Astrocyte (in vitro differentiated cells and primary cell): ENCODE measurements at regions not wholly inside any gene's neighbourhood (a gene's known extent, or its start where the extent isn't known, plus 50 kb on each side); places are given as distances from the start of the nearest gene placed in this dataset.
A peak's percentile ranks its signal among the peaks of the same experiment; 100 is the strongest.

ENCODE experiments used
- DNase-seq: peaks from one replicate; pipeline ENCODE4 v3.0.0-alpha.2; 2010; ENCODE audit warnings: low read depth
- FAIRE-seq: peaks from 2 replicates; lab custom pipeline; 2011; peaks lifted over from hg19 to GRCh38; lab: Jason Lieb, UNC
- H2AFZ ChIP-seq: 2 replicates; pipeline ENCODE4 v1.6.0; 2012; ENCODE audit warnings: low read depth, low read length, inconsistent platforms
- H3K27ac ChIP-seq: 2 replicates; pipeline ENCODE4 v1.5.1; 2011; ENCODE audit warnings: low read depth, low read length, inconsistent platforms
- H3K27me3 ChIP-seq: 2 replicates; pipeline ENCODE4 v1.6.0; 2011; ENCODE audit warnings: low read length, inconsistent platforms; ENCODE audit not compliant: insufficient read depth
- H3K36me3 ChIP-seq: 2 replicates; pipeline ENCODE4 v1.5.1; 2011; ENCODE audit warnings: low read length, inconsistent platforms; ENCODE audit not compliant: insufficient read depth
- H3K4me1 ChIP-seq: 2 replicates; pipeline ENCODE4 v1.5.1; 2011; ENCODE audit warnings: low read length, inconsistent platforms; ENCODE audit not compliant: insufficient read depth
- H3K4me2 ChIP-seq: 2 replicates; pipeline ENCODE4 v1.6.0; 2012; ENCODE audit warnings: low read length, inconsistent platforms
- H3K4me3 ChIP-seq: 2 replicates; pipeline ENCODE4 v1.5.1; 2011; ENCODE audit warnings: low read depth, mild to moderate bottlenecking, low read length, inconsistent platforms; ENCODE audit not compliant: insufficient read depth
- H3K79me2 ChIP-seq: 2 replicates; pipeline ENCODE4 v1.6.0; 2012; ENCODE audit warnings: mild to moderate bottlenecking, low read length, inconsistent platforms; ENCODE audit not compliant: insufficient read depth
- H3K9ac ChIP-seq: 2 replicates; pipeline ENCODE4 v1.6.0; 2012; ENCODE audit warnings: mild to moderate bottlenecking, low read length, inconsistent platforms
- H3K9me3 ChIP-seq: 2 replicates; pipeline ENCODE4 v1.5.1; 2012; ENCODE audit warnings: low read depth, mild to moderate bottlenecking, low read length, inconsistent platforms; ENCODE audit not compliant: insufficient read depth
- H4K20me1 ChIP-seq: 2 replicates; pipeline ENCODE4 v1.6.0; 2012; ENCODE audit warnings: low read length, inconsistent platforms; ENCODE audit not compliant: insufficient read depth
- H3K27ac Mint-ChIP-seq: one replicate; pipeline ENCODE4 v1.8.0; 2021; ENCODE audit warnings: mild to moderate bottlenecking, mixed read lengths; ENCODE audit not compliant: unreplicated experiment
- H3K27me3 Mint-ChIP-seq: one replicate; pipeline ENCODE4 v1.8.0; 2021; ENCODE audit warnings: low read depth, mixed read lengths; ENCODE audit not compliant: unreplicated experiment
- H3K36me3 Mint-ChIP-seq: one replicate; pipeline ENCODE4 v1.8.0; 2021; ENCODE audit warnings: low read depth, mixed read lengths; ENCODE audit not compliant: unreplicated experiment
- H3K4me1 Mint-ChIP-seq: one replicate; pipeline ENCODE4 v1.8.0; 2021; ENCODE audit warnings: low read depth, mixed read lengths; ENCODE audit not compliant: unreplicated experiment
- H3K4me3 Mint-ChIP-seq: one replicate; pipeline ENCODE4 v1.8.0; 2021; ENCODE audit warnings: mild to moderate bottlenecking, moderate library complexity, mixed read lengths; ENCODE audit not compliant: unreplicated experiment
- H3K9me3 Mint-ChIP-seq: one replicate; pipeline ENCODE4 v1.8.0; 2021; ENCODE audit warnings: mild to moderate bottlenecking, mixed read lengths; ENCODE audit not compliant: unreplicated experiment
- EZH2 ChIP-seq: IDR thresholded peaks from 2 replicates; pipeline ENCODE4 v1.6.1; 2012; ENCODE audit warnings: mild to moderate bottlenecking, low read length, inconsistent platforms; ENCODE audit not compliant: insufficient read depth
- TF ChIP-seq, protein P1 (sequence below): IDR thresholded peaks from 2 replicates; pipeline ENCODE4 v1.5.1; 2011; ENCODE audit warnings: low read depth, mild to moderate bottlenecking, inconsistent platforms, low read length, moderate library complexity; ENCODE audit not compliant: insufficient read depth

DNA sequence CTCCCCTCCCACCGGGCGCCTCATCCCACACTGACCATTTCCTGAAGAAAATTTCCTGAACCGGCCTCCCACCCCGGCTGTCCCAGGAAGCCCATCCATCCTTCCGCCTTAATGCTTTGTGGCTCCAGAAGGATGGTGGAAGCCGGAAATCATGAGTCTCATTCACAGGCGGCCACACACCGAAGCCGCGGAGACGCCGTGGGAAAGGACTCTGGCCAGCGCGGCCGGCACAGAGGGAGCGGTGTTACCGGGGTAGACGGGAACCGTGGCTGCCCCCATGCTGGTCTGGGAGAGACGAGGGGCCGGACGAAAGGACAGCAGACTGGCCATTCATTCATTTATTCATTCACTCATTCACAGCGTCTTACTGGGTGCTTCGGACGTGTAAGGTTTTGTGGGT, 326.8 kb downstream of the SEC14L1 start:
- H3K36me3 Mint-ChIP-seq, result peaks cover 5% of the 10 kb centered on the region
- H3K9me3 ChIP-seq, result no peaks in the 10 kb centered on the region
- peak overlapping the region; percentile 41 for H3K27ac Mint-ChIP-seq
- DNase-seq (no peak), FAIRE-seq (no peak)
- peak overlapping the region; percentile 80 for H3K27ac ChIP-seq
- peaks cover 52% of the 10 kb centered on the region for H3K4me1 ChIP-seq
- peaks cover 90% of the 10 kb centered on the region for H3K79me2 ChIP-seq
- H3K36me3 ChIP-seq, result no peaks in the 10 kb centered on the region
- TF ChIP-seq, protein P1, sequence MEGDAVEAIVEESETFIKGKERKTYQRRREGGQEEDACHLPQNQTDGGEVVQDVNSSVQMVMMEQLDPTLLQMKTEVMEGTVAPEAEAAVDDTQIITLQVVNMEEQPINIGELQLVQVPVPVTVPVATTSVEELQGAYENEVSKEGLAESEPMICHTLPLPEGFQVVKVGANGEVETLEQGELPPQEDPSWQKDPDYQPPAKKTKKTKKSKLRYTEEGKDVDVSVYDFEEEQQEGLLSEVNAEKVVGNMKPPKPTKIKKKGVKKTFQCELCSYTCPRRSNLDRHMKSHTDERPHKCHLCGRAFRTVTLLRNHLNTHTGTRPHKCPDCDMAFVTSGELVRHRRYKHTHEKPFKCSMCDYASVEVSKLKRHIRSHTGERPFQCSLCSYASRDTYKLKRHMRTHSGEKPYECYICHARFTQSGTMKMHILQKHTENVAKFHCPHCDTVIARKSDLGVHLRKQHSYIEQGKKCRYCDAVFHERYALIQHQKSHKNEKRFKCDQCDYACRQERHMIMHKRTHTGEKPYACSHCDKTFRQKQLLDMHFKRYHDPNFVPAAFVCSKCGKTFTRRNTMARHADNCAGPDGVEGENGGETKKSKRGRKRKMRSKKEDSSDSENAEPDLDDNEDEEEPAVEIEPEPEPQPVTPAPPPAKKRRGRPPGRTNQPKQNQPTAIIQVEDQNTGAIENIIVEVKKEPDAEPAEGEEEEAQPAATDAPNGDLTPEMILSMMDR, result no peak
- no peak for TF ChIP-seq EZH2
- no peak overlapping the region for H3K4me3 Mint-ChIP-seq
- peaks cover 75% of the 10 kb centered on the region for H4K20me1 ChIP-seq
- H3K4me2 ChIP-seq, result peak overlapping the region; percentile 70
- no peaks in the 10 kb centered on the region for H3K9me3 Mint-ChIP-seq
- H3K27me3 ChIP-seq, result no peaks in the 10 kb centered on the region
- peak overlapping the region; percentile 72 for H3K9ac ChIP-seq
- H3K4me1 Mint-ChIP-seq, result peaks cover 60% of the 10 kb centered on the region
- H3K4me3 ChIP-seq, result no peak overlapping the region
- H3K27me3 Mint-ChIP-seq, result no peaks in the 10 kb centered on the region
- H2AFZ ChIP-seq, result no peak overlapping the region

DNA sequence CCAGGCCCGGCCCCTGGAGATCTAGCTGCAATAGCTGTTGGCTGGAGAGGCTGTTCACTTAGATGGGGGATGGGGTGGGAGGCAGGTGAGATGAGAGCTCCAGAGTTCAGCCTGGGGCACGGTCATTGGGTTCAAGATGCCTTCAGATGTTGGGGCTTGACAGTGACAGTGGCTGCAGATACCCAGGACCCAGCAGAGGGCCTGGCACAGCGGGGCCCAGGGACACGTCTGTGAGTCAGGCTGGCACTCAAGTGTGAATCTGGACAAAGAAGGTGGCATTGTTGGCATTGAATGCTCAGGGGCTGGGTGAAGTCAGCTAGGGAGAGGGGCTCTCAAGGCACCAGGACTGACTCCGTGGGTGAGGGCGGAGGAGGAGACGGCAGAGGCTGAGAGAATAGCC, 328.1 kb downstream of the SEC14L1 start:
- no peak for DNase-seq
- Histone ChIP-seq H2AFZ (no peak overlapping the region), H3K79me2 (peaks cover 90% of the 10 kb centered on the region), H3K27ac (no peak overlapping the region), H3K36me3 (no peaks in the 10 kb centered on the region), H4K20me1 (peaks cover 77% of the 10 kb centered on the region), H3K27me3 (no peaks in the 10 kb centered on the region), H3K9ac (no peak overlapping the region), H3K4me2 (no peak overlapping the region), H3K4me3 (no peak overlapping the region), H3K4me1 (peaks cover 66% of the 10 kb centered on the region), H3K9me3 (no peaks in the 10 kb centered on the region)
- no peaks in the 10 kb centered on the region for H3K27me3 Mint-ChIP-seq
- no peak for TF ChIP-seq EZH2
- TF ChIP-seq, protein P1, result no peak
- H3K36me3 Mint-ChIP-seq, result peaks cover 5% of the 10 kb centered on the region
- H3K27ac Mint-ChIP-seq, result peak overlapping the region; percentile 36
- peak overlapping the region; percentile 30 for H3K4me3 Mint-ChIP-seq
- no peak for FAIRE-seq
- no peaks in the 10 kb centered on the region for H3K9me3 Mint-ChIP-seq
- H3K4me1 Mint-ChIP-seq, result peaks cover 72% of the 10 kb centered on the region

DNA sequence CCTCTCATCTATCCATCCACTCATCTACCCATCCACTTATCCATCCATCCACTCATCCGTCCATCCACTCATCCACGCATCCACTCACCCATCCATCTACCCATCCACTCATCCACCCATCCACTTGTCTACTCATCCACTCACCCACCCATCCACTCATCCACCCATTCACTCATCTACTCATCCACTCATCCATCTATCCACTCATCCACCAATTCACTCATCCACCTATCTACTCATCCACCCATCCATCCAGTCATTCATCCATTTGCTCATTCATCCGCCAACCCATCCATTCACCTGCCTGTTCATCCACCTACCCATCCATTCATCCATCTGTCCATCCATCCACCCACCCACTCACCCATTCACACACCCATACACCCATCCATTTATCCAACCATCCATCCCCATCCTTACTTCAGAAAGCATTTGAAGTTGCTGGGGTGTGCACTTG, 329.6 kb downstream of the SEC14L1 start:
- H4K20me1 ChIP-seq, result peaks cover 85% of the 10 kb centered on the region
- peaks cover 92% of the 10 kb centered on the region for H3K79me2 ChIP-seq
- TF ChIP-seq, protein P1, result no peak
- TF ChIP-seq EZH2, result no peak
- no peak overlapping the region for H3K4me3 Mint-ChIP-seq
- no peaks in the 10 kb centered on the region for H3K9me3 ChIP-seq
- no peaks in the 10 kb centered on the region for H3K9me3 Mint-ChIP-seq
- peaks cover 77% of the 10 kb centered on the region for H3K4me1 ChIP-seq
- H2AFZ ChIP-seq, result no peak overlapping the region
- FAIRE-seq, result no peak
- no peak overlapping the region for H3K4me3 ChIP-seq
- no peaks in the 10 kb centered on the region for H3K27me3 Mint-ChIP-seq
- no peaks in the 10 kb centered on the region for H3K27me3 ChIP-seq
- H3K27ac ChIP-seq, result peak overlapping the region; percentile 75
- DNase-seq, result no peak
- peaks cover 76% of the 10 kb centered on the region for H3K4me1 Mint-ChIP-seq
- H3K4me2 ChIP-seq, result peak overlapping the region; percentile 72
- peak overlapping the region; percentile 36 for H3K9ac ChIP-seq
- H3K36me3 Mint-ChIP-seq, result peaks cover 5% of the 10 kb centered on the region
- no peaks in the 10 kb centered on the region for H3K36me3 ChIP-seq
- H3K27ac Mint-ChIP-seq, result no peak overlapping the region
